ENCODE measurements at regions not wholly inside any gene's neighbourhood (a gene's known extent, or its start where the extent isn't known, plus 50 kb on each side); places are given as distances from the start of the nearest gene placed in this dataset.
"Not testable (repeated sequence)": the region's sequence is repeated elsewhere in the genome, so short reads cannot be mapped to it uniquely, and the experiment has no call there.

DNA sequence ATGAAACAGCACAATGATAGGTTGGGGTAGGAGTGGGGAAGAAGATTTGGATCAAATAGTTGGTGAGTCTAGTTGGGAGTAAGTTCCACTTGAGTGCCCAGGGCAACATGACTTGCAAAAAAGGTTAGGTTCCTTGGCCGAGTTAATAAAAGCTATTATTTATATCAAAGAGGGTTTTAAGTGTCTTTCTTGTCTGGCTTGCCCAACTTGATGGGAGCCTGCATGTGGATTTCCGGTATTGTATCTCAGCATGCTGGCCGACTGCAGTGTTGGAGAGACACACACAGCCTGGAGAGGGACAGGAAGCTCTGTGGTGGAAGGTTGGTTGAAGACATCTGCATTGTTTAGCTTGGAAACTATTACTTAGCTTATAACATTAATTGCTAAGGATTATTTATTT lies 449.5 kb upstream of the TBL1XR1 start:
- peak; percentile 10 to 20 for DNase-seq

DNA sequence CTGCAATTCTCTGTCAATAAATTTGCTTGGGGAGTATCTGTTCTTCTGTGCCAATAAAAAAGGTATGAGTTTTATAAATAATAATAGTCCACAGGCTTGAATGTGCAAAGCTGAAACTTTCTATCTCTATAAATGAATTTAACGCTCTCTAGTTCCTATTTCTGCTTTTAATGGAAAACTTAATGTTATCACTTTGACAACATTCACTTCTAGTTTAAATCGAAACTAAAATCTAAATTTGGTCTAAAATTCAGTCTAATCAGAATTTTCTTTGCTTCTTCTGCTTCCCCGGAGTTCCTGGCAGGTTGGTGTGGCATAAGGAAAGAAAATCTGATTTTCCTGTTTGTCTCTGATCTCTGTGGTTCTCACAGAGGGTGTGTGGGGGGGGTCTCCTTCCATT lies 450.1 kb upstream of the TBL1XR1 start:
- DNase-seq = no peak

DNA sequence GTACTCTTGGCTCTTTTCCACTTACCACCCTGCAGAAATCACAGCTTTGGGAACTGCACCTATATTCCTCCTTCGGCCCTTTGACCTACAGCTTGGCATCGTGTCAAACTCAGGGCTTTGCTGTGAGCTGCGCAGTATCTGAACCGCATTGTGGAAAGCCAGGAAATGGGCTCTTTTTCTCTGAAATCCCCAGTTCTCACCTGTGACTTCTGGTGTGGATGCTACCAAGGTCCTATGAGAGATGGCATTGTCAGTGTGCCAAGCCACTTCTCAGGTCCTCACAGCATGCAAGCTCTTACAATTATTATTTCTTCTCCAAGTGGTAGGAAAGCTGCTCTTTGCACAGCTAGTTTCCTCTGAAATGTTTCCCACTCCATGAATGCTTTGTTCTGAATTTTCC lies 450.6 kb upstream of the TBL1XR1 start:
- no peak for DNase-seq

DNA sequence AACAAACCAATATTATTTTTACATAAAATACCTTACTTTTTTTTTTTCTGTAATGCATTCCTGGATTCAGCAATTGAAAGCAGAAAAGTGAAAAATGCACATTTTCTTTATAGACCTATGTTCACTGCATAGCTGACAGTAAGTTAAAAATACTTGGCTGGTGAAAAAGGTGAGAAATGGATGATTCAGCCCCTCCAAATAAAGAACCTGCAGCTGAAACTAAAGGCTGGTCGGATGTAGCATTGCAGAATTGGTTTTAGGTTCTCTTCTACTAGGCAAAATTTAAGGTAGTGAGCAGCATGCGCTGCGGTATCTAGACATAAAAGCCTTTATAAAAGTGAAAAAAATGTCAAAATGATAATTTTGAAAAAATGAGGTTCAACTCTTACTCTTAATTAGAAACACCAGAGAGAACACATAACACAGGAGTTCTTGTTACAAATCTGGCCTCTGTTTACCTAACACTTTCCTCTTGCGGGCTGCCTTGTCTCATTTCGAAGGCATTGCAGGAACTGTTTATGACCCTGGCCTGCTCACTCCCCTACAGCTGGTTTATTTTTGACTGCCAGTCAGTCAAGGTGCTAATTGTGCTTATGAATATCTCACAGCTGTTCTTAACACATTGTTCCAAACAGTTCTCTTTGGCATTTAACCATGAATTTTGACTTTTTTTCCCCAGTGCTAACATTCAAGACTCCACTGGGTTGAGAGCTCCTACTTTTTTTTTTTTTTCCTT lies 455.4 kb upstream of the TBL1XR1 start:
- no peak for DNase-seq

DNA sequence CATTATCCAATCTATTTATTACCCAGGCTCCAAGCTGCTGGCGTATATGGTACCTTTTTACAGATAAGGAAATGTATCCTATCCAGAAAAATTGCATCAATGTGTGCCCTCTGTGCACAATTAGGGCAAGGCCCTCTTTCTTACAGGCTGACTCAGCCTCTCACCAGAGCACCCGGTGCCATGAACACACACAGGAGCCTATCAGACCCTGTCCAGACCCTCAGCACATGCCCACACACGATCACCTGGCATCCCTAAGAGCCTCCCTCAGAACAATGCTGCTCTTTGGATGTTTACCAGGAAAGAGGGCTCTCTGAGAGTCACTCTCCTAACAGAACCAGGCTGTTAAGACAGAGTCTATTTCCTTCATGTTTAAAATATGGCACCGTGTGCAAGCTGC lies 460.0 kb upstream of the TBL1XR1 start:
- no peak for DNase-seq

DNA sequence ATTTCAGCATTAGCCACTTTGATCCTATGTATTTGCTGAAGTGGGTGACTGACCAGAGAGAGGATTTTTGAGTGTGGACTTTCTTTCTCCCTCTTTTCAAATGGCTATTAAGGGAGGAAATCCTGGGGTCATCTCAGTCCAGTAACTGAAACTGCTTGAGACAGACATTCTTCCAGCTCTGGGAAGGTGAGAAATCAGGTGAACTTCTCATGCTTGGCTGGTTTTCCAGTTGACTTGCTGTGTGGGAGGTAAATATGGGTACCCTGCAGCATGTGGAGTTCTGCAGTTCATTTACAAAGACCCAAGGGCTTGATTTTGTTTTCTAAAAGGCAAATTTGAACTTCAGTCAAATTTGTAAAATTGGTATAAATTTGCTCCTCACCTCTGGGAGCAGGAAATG lies 461.1 kb upstream of the TBL1XR1 start:
- no peak for DNase-seq

DNA sequence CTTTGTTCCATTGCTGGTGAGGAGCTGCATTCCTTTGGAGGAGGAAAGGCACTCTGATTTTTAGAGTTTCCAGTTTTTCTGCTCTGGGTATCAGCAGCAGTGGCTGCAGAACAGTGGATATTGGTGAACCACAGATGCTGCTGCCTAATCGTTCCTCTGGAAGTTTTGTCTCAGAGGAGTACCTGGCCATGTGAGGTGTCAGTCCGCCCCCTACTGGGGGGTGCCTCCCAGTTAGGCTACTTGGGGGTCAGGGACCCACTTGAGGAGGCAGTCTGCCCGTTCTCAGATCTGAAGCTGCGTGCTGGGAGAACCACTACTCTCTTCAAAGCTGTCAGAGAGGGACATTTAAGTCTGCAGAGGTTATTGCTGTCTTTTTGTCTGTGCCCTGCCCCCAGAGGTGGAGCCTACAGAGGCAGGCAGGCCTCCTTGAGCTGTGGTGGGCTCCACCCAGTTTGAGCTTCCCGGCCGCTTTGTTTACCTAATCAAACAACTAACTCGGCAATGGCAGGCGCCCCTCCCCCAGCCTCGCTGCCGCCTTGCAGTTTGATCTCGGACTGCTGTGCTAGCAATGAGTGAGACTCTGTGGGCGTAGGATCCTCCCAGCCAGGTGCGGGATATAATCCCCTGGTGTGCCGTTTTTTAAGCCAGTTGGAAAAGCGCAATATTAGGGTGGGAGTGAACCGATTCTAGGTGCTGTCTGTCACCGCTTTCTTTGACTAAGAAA lies 467.3 kb upstream of the TBL1XR1 start:
- not testable (repeated sequence) for DNase-seq

DNA sequence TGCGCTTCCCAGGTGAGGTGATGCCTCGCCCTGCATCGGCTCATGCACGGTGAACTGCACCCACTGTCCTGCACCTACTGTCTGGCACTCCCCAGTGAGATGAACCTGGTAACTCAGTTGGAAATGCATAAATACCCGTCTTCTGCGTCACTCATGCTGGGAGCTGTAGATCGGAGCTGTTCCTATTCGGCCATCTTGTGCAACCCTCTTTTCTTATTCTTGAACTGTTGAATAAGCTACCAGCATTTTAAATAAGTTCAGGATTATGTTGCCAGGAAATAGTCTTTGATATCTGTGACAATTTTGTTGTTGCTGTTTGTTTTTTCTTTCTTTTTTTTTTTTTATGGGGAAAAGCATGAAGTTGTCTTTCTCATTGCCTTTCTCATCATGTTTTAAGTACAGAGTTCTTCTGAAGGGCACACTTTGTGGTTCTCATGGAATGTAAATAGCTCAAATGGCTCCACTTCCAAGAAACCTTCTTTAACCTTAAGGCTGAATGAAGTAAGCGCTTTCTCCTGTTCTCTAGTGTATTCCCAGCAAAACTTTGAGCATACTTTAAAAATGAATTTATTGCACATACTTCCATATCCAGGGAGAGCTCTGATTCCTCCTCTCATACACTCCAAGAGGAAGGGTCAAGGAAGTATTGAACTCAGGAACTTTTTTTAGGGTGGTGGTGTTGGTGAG lies 468.0 kb upstream of the TBL1XR1 start:
- DNase-seq = no peak

DNA sequence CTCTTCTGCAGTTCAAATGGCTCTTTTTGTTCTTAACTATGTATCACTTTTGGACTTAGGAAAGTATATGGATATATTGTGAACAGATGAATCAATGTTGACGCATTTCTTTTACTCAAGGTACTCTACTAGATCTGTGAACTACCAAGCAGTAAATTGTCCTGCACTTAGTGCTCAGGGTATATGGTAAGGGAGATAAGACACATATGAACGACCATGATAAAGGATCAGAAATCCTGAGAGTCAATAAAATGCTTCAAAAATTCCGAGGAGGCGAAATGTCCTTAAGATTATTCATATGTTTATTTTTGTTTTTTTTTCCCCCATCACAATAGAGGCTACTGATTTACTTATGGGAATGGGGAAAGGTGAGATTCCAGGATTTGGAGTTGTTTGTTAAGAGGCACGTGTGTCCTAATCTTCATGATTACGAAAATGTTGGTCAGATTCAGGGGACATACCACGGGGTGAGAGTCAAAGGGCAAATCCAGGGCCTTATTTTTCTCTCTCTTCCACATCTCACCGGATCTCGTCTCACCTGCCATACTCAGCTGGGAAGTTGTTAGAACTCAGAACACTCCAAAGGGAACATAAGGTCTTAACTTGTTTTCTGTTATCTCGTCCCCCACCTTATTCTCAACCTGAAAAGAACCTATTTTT lies 475.1 kb upstream of the TBL1XR1 start:
- no peak for DNase-seq

DNA sequence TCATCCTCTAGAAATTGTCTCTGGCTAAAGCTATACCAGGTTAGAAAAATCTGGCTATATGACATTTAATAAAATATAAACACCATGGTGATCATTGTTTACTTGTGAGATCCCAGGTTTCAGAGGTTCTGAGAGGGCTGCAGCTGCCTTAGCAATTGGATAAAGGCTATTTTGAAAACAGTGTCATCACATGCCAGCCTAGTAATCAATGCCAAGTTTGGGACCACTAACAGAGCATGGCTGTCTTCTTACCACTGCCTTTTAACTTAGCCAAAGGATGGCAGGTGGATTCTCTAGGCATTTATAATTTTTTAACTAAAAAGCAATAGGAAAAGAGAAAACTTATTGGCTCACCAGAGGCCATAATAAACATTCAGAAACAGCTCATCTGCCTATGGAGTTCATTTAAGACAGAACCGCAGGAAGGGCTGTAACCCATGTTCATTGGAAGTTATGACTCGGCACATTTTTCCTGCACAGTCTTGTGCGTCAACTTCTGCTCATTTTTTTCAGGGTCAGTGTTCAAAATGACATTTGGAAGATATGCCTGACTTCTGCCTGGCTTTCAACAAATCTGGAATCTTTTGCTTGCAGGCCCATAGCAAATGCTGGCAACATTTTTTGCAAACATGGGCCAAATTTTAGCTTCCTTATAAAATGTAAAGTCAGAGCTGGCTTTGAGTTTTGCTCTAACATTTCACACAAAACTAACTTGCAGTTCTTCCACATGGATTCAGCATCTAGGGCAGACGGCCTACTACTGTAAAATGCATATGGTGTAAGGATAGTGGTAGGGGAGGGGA lies 476.0 kb upstream of the TBL1XR1 start:
- DNase-seq = no peak

DNA sequence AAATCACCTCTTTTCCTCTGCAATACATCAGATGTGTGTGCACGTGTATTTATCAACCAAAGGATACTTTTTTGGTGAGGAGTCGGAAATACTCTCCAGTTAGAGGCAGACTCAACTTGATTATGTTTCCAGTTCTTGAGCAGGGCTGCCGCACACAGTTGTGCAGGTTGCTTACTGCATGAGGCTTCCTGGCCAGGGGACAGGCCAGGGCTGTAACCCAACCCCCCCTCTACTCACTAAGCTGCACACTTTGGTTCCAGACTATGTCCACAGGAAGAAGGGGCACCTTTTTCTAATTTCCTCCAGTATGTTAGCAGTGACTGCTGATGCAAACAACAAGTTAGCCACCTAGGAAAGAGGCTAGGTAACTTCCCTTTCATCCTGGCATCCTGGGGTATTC lies 476.9 kb upstream of the TBL1XR1 start:
- no peak for DNase-seq

DNA sequence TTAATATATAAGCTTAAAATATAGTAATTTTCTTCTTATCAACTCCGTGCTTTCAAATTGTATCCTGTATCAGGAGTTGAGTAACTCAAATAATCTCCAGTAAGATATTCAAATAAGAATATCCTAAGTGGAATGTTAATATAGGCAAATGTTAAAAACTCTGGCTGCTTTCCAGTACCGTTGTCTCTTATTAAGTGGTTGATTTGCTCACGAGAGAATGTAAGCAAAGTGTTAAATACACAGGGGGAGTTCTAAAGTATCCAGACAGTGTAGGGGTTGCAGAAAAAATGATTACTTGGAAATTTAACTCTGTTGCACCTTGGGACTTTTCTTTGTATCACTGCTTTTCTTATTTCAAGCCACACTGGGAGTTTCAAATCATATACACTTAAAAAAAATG lies 478.9 kb upstream of the TBL1XR1 start:
- no peak for DNase-seq

DNA sequence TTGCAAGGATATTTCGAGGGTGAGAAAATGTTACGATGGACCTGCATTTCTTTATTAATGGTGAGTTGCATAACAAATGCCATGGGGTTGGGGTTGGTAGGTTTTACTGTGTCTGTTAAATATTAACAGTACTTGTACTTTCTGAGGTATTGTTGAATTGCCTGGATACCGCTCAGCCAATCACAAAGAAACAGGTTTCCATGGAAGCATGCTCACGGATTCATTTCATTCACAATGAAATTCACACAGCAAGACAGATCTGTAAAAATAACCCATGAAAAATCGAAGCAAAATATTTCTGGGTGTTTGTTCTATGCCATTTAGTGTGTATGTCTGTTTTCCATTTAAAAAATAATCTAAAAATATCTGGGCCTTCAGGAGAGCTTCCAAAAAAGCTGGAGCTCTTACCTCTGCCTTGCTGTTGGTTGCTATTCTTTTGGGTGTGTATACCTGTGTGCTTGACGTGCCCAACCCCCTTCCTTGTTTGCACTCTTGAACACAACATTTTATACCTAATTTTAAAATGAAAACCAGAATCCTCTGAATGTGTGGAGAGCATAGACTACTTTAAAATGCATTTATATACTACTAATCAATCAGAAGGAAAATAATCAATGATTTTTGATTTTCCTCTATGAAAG lies 479.8 kb upstream of the TBL1XR1 start:
- DNase-seq = no peak

DNA sequence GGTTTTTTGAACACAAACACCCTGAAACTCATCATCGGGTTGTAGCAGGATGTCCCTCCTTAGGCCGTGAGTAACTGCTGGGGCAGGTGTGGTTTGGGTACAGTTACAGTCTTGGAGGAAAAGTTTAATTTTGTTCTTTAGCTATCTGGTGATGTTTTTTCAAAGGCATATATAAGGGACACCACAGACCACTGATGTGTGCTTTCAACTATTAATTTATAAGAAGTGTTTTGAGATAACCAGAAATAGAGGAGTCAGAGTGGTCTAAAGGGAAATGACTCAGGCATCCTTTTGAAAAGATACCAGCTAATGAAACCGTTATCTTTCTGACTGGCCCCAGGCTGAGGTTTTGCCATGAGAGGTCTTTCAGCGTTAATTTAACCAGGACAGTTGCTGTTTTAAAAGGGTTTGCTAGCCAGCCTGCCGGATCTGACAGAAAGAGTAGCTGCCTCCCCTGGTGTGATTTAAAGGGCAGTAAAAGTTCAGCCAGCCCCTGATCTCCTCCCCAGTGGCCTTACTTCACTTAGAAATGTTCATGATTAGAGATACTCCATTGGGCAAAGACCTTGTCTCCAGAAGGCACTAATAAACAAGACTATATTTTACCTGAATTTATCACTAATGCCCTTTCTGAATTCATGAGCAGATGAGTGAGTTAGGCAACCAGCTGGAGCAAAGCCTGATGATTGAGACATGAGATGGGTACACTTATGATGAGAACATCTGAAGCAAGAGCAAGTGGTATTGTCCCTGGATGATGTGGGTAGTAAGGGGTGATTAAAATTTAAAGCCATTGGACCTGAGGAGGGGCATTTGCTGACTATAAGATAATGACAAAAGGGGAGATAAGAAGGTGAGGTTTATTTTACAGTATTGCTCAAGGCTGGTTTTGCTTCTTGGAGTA lies 482.5 kb upstream of the TBL1XR1 start:
- DNase-seq = no peak

DNA sequence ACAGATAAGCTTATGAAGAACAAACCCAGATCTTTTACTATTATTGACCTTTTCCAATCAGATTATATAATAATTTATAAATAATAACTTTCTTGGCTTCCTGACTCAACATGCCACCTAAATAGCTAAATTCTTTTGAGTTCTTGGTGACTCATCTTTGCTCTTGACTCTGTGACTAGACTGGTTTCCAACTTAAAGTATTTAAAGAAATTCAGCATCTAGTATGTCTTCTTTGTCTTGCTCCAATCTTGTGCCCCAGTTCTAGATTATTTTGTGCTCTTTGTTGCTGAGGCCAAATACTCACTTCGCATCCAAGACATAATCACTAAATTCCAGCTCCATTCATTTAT lies 483.2 kb upstream of the TBL1XR1 start:
- no peak for DNase-seq

DNA sequence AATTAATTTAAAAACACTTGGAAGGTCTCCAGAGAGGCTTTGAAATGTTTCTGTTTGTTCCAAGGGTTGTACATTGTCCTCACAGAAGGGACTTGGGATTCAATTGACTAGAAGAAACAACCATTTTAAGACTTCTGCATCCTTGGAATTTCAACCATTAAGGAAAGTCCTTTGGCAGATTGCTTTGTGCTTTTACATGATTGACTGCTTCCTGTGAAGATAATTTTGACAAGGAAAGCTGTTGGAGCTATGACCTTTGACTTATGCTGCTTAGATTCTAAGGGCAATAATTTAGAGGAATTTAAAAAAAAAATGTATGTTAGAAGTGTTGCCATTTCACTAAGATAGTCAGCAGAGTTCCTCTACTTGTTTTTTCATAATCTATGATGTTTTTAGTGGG lies 483.9 kb upstream of the TBL1XR1 start:
- no peak for DNase-seq

DNA sequence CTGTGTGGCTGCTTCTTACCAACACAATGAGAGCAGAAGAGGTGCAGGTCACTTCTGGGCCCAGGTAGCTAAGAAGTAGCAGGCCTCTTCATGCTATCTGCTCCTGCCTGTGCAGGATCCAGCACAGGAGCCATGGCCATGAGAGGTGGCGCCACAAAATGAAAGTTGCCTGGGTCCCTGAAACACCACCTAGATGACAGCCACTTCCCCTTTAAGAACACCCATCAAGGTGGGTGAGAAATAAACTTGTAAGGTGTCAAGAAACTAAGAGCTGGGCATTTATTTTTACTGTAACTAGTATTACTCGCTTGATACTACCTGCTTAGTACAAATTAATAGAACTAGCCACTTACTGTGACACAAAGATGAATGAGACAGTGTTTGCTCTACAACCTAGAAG lies 484.6 kb upstream of the TBL1XR1 start:
- no peak for DNase-seq

DNA sequence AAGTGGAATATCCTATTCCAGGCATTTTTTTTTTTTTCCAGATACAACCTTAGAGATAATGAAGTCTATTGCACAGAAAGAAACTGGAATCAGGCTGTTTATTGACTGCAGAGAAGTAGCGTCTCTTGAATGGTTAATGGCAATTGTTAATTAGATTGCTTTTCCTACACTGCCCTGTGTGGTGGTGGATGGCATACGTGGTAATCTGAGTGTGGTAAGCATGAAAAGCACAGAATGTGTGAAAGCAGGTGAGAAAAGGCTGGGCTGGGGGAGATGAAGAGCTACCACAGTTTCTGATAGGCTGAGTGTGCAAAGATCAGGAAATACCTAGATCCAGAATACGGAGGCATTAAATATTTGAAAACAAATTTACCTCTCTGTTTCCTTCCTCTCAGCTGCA lies 486.3 kb upstream of the TBL1XR1 start:
- no peak for DNase-seq

DNA sequence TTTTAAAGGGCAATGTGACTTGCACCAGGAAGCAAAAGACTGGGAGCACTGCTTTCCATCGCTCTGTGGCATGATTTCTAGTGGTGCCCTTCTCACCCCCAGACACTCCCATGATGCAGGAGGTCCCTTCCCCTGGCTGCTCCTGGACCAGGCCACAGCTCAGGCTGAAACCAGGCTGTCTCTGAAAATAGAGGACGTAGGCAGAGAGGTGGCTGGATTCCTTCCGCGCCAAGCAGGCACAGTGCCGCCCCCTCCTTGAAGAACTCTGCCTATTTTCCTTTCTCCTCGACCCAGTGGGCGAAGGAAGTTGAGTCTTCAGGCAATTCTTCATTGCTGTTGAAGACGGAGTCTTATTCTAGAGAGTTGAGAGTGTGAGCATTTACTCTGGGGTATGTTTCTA lies 489.4 kb upstream of the TBL1XR1 start:
- no peak for DNase-seq

DNA sequence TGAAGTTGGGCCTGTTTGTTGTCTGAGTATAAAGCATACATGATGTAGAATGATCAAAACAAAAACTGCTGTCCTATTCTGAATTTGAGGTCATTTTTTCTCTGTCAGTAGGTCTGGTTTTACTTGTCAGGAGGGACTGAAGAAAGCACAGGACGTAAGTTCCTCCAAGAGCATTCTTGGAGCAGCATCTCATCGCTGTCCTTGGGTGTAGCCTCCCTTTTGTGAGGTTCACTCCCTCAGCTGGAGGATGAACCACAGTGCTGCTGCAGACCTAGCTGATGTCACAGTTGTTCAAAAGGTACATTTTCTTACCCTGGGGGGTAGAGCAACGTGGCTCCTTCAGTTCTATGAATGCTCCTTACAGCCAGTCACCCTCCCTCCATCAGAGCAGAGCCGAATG lies 490.0 kb upstream of the TBL1XR1 start:
- DNase-seq = no peak

DNA sequence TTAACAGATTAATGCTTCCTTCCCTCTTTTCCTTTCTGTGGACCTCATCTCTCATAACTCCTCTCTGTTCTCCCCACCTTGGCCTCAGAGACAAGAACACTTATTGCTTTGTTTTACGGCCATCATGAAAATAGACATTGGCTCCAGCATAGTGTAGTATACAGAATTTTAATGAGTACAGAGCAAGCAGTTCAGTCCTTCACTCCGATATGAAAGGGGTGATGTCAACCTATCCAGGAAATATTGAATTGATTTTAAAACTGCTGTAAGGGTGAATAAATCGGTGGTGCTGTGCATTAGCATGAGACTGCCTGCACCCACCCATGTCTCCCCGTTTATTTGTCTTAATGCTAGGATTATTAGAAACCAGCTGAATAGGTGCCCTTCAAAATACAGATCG lies 490.9 kb upstream of the TBL1XR1 start:
- no peak for DNase-seq

Data from activated CD4-positive, alpha-beta T cell treated with anti-CD3 and anti-CD28 coated beads for 4 hours (primary cell).